ENCODE measurements at regions not wholly inside any gene's neighbourhood (a gene's known extent, or its start where the extent isn't known, plus 50 kb on each side); places are given as distances from the start of the nearest gene placed in this dataset.
"Not testable (repeated sequence)": the region's sequence is repeated elsewhere in the genome, so short reads cannot be mapped to it uniquely, and the experiment has no call there.

DNA sequence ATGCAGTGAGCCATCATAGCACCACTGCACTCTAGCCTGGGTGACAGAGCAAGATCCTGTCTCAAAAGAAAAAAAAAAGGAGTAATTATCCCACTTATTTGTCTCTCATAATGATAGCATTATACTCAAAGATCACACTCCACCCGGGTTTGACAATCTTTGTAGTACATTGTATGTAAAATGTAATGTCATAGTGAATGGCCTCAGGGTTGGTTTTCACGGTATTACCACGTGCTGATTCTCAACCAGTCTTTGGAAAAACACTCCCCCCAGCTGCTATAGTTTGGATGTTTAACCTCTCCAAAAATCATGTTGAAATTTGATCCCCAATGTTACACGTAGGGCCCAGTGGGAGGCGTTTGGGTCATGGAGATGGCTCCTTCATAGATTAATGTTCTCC, 402.4 kb upstream of the GRAMD2B start:
- Histone ChIP-seq H3K4me3 (ENCODE audit: control insufficient read depth in 1 of 2, extremely low read depth in 1 of 2, low read length in 1 of 2) (no peak overlapping the region), H3K4me1 (ENCODE audit: control insufficient read depth in 1 of 2, extremely low read depth in 1 of 2, insufficient read depth in 2 of 2, low read length in 2 of 2) (no peaks in the 10 kb centered on the region), H3K27me3 (replicated peaks in 1 of 2; ENCODE audit: control insufficient read depth in 2 of 2, extremely low read depth in 1 of 2, insufficient read depth in 2 of 2, low read length in 1 of 2) (no peaks in the 10 kb centered on the region), H3K36me3 (ENCODE audit: control insufficient read depth in 2 of 2, extremely low read depth in 1 of 2, insufficient read depth in 1 of 2, low read length in 1 of 2) (no peaks in the 10 kb centered on the region), H3K27ac (ENCODE audit: low read length) (no peak overlapping the region), H3K9me3 (no peaks in the 10 kb centered on the region)
- DNase-seq (no peak), ATAC-seq (replicated peaks in 1 of 4) (no peak)
- no peak overlapping the region for H3K27ac Mint-ChIP-seq
- ChIA-PET CTCF (no interaction called here), POLR2A (no interaction called here)
- H3K36me3 Mint-ChIP-seq, result no peaks in the 10 kb centered on the region
- WGBS (ENCODE audit: insufficient coverage), result 73% methylated on average over 2 of the region's 5 CpGs
- peaks cover 7 to 10% (median 10%) of the 10 kb centered on the region in 3 donors for H3K9me3 Mint-ChIP-seq
- H3K4me3 Mint-ChIP-seq, result no peak overlapping the region
- H3K27me3 Mint-ChIP-seq, result no peaks in the 10 kb centered on the region
- H3K4me1 Mint-ChIP-seq, result no peaks in the 10 kb centered on the region

DNA sequence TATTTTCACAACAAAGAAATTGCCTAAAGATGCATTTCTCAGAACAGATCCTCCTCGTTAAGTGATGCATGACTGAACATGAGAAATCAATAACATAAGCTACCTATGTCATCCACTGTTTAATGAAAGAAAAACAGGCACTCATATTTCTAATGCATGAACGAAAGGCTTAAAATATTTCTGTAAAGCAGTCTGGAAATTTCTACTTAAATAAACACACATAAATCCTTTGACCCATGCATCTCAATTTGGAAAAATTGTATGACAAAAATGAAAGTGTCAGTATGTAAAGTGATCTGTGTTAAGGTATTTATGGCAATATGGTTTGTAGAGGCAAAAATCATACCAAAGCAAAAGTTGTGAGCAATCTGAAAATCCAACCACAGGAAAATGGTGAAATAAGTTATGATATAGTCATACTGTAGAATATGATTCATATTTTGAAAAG, 399.2 kb upstream of the GRAMD2B start:
- no peaks in the 10 kb centered on the region for H3K4me1 ChIP-seq (ENCODE audit: control insufficient read depth in 1 of 2, extremely low read depth in 1 of 2, insufficient read depth in 2 of 2, low read length in 2 of 2)
- no peak overlapping the region for H3K27ac Mint-ChIP-seq
- H3K27me3 Mint-ChIP-seq, result no peaks in the 10 kb centered on the region
- no peaks in the 10 kb centered on the region for H3K4me1 Mint-ChIP-seq
- no peaks in the 10 kb centered on the region for H3K36me3 Mint-ChIP-seq
- H3K27me3 ChIP-seq (replicated peaks in 1 of 2; ENCODE audit: control insufficient read depth in 2 of 2, extremely low read depth in 1 of 2, insufficient read depth in 2 of 2, low read length in 1 of 2), result no peaks in the 10 kb centered on the region
- no peaks in the 10 kb centered on the region for H3K9me3 ChIP-seq
- ChIA-PET POLR2A (no interaction called here), CTCF (no interaction called here)
- H3K4me3 Mint-ChIP-seq, result no peak overlapping the region
- H3K36me3 ChIP-seq (ENCODE audit: control insufficient read depth in 2 of 2, extremely low read depth in 1 of 2, insufficient read depth in 1 of 2, low read length in 1 of 2), result no peaks in the 10 kb centered on the region
- no peak overlapping the region for H3K4me3 ChIP-seq (ENCODE audit: control insufficient read depth in 1 of 2, extremely low read depth in 1 of 2, low read length in 1 of 2)
- no peak overlapping the region for H3K27ac ChIP-seq (ENCODE audit: low read length)
- no peak for ATAC-seq (replicated peaks in 1 of 4)
- H3K9me3 Mint-ChIP-seq, result peaks cover 22 to 27% (median 23%) of the 10 kb centered on the region in 3 donors
- no CpG with 5 or more reads among the region's 2 CpGs for WGBS (ENCODE audit: insufficient coverage)
- no peak for DNase-seq

DNA sequence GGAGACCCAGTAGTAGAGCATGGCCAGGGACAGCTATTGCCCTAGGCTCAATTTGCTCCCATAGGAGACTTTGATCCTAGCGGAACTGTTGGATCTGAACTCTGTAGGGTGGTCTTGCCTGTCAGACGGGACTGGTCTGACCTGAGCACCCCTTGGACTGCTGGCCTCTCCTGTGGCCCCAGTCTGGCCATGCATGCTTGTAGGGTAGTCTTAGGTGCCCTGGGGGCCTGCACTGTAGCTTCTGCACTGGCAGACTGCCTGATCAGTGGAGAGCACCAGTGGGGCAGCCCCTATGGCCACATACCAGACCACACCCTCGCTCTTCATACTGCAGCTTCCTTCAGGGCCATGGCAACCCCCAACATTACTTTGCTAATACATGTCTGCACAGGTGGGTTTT, 396.1 kb upstream of the GRAMD2B start:
- H3K4me3 ChIP-seq (ENCODE audit: control insufficient read depth in 1 of 2, extremely low read depth in 1 of 2, low read length in 1 of 2), result no peak overlapping the region
- no peaks in the 10 kb centered on the region for H3K4me1 Mint-ChIP-seq
- H3K27ac ChIP-seq (ENCODE audit: low read length), result no peak overlapping the region
- H3K4me3 Mint-ChIP-seq, result no peak overlapping the region
- no peaks in the 10 kb centered on the region for H3K36me3 ChIP-seq (ENCODE audit: control insufficient read depth in 2 of 2, extremely low read depth in 1 of 2, insufficient read depth in 1 of 2, low read length in 1 of 2)
- no peaks in the 10 kb centered on the region for H3K9me3 ChIP-seq
- ChIA-PET CTCF (no interaction called here), POLR2A (no interaction called here)
- WGBS (ENCODE audit: insufficient coverage), result 45% methylated on average over 2 of the region's 3 CpGs
- H3K4me1 ChIP-seq (ENCODE audit: control insufficient read depth in 1 of 2, extremely low read depth in 1 of 2, insufficient read depth in 2 of 2, low read length in 2 of 2), result no peaks in the 10 kb centered on the region
- no peak overlapping the region for H3K27ac Mint-ChIP-seq
- ATAC-seq (replicated peaks in 1 of 4), result no peak
- H3K36me3 Mint-ChIP-seq, result no peaks in the 10 kb centered on the region
- no peak for DNase-seq
- H3K27me3 Mint-ChIP-seq, result no peaks in the 10 kb centered on the region
- peaks cover 25 to 31% (median 25%) of the 10 kb centered on the region in 3 donors for H3K9me3 Mint-ChIP-seq
- no peaks in the 10 kb centered on the region for H3K27me3 ChIP-seq (replicated peaks in 1 of 2; ENCODE audit: control insufficient read depth in 2 of 2, extremely low read depth in 1 of 2, insufficient read depth in 2 of 2, low read length in 1 of 2)

DNA sequence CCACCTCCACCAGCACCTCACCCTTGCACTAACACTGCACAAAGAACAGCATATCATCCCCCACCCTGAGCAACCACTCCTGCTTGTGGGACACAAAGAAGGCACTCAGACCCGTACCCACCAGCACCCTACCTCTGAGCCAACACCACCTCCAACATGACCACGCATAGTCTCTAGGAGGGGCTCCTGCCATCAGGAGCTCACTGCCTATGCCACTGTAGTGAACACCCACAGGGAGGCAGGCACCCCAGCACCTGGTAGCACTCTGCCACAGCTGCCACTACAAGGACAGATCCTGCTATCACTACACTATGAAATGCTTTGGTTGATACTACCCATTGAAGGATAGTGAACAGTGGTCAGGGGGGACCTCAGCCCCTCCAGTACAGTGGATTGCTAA, 395.6 kb upstream of the GRAMD2B start:
- no peak overlapping the region for H3K27ac ChIP-seq (ENCODE audit: low read length)
- no peaks in the 10 kb centered on the region for H3K27me3 ChIP-seq (replicated peaks in 1 of 2; ENCODE audit: control insufficient read depth in 2 of 2, extremely low read depth in 1 of 2, insufficient read depth in 2 of 2, low read length in 1 of 2)
- Mint-ChIP-seq H3K9me3 (peaks cover 22 to 31% (median 25%) of the 10 kb centered on the region in 3 donors), H3K4me1 (no peaks in the 10 kb centered on the region), H3K36me3 (no peaks in the 10 kb centered on the region), H3K4me3 (no peak overlapping the region), H3K27me3 (no peaks in the 10 kb centered on the region), H3K27ac (no peak overlapping the region)
- H3K4me3 ChIP-seq (ENCODE audit: control insufficient read depth in 1 of 2, extremely low read depth in 1 of 2, low read length in 1 of 2), result no peak overlapping the region
- ATAC-seq (replicated peaks in 1 of 4) (no peak), DNase-seq (no peak)
- POLR2A ChIA-PET, result no interaction called here
- 92% methylated on average over 2 of the region's 2 CpGs for WGBS (ENCODE audit: insufficient coverage)
- H3K9me3 ChIP-seq, result no peaks in the 10 kb centered on the region
- H3K36me3 ChIP-seq (ENCODE audit: control insufficient read depth in 2 of 2, extremely low read depth in 1 of 2, insufficient read depth in 1 of 2, low read length in 1 of 2), result no peaks in the 10 kb centered on the region
- H3K4me1 ChIP-seq (ENCODE audit: control insufficient read depth in 1 of 2, extremely low read depth in 1 of 2, insufficient read depth in 2 of 2, low read length in 2 of 2), result no peaks in the 10 kb centered on the region
- CTCF ChIA-PET, result no interaction called here

DNA sequence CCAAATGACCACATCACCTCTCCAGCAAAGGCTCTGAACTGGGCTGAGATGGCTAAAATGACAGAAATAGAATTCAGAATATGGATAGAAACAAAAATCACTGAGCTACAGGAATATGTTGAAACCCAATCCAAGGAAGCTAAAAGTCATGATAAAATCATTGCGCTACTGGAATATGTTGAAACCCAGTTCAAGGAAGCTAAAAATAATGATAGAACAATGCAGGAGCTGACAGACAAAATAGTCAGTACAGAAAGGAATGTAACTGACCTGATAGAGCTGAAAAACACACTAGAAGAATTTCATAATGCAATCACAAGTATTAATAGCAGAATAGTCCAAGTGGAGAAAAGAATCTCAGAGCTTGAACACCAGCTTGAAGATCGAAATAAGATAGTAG, 394.9 kb upstream of the GRAMD2B start:
- Mint-ChIP-seq H3K27ac (no peak overlapping the region), H3K9me3 (peaks cover 22 to 31% (median 25%) of the 10 kb centered on the region in 3 donors), H3K4me3 (no peak overlapping the region), H3K36me3 (no peaks in the 10 kb centered on the region), H3K27me3 (no peaks in the 10 kb centered on the region), H3K4me1 (no peaks in the 10 kb centered on the region)
- H3K27me3 ChIP-seq (replicated peaks in 1 of 2; ENCODE audit: control insufficient read depth in 2 of 2, extremely low read depth in 1 of 2, insufficient read depth in 2 of 2, low read length in 1 of 2), result no peaks in the 10 kb centered on the region
- 100% methylated on average over 1 of the region's 2 CpGs for WGBS (ENCODE audit: insufficient coverage)
- H3K27ac ChIP-seq (ENCODE audit: low read length), result no peak overlapping the region
- ATAC-seq (replicated peaks in 1 of 4) (no peak), DNase-seq (no peak)
- no peaks in the 10 kb centered on the region for H3K36me3 ChIP-seq (ENCODE audit: control insufficient read depth in 2 of 2, extremely low read depth in 1 of 2, insufficient read depth in 1 of 2, low read length in 1 of 2)
- no peaks in the 10 kb centered on the region for H3K9me3 ChIP-seq
- CTCF ChIA-PET, result no interaction called here
- POLR2A ChIA-PET, result no interaction called here
- H3K4me1 ChIP-seq (ENCODE audit: control insufficient read depth in 1 of 2, extremely low read depth in 1 of 2, insufficient read depth in 2 of 2, low read length in 2 of 2), result no peaks in the 10 kb centered on the region
- no peak overlapping the region for H3K4me3 ChIP-seq (ENCODE audit: control insufficient read depth in 1 of 2, extremely low read depth in 1 of 2, low read length in 1 of 2)

DNA sequence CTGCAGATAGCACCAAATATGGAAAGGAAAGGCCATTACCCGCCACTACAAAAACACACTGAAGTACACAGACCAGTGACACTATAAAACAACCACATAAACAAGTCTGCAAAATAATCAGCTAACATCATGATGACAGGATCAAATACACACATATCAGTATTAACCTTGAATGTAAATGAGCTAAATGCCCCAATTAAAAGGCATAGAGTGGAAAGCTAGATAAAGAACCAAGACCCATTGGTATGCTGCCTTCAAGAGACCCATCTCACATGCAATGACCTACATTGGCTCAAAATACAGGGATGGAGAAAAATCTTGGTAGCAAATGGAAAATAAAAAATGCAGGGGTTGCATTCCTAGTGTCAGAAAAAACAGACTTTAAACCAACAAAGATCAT, 393.9 kb upstream of the GRAMD2B start:
- H3K9me3 ChIP-seq; CTCF ChIA-PET; POLR2A ChIA-PET; H3K36me3 Mint-ChIP-seq; H3K4me3 Mint-ChIP-seq; H3K4me3 ChIP-seq (ENCODE audit: control insufficient read depth in 1 of 2, extremely low read depth in 1 of 2, low read length in 1 of 2); H3K36me3 ChIP-seq (ENCODE audit: control insufficient read depth in 2 of 2, extremely low read depth in 1 of 2, insufficient read depth in 1 of 2, low read length in 1 of 2); H3K27me3 Mint-ChIP-seq; H3K27ac Mint-ChIP-seq; H3K4me1 ChIP-seq (ENCODE audit: control insufficient read depth in 1 of 2, extremely low read depth in 1 of 2, insufficient read depth in 2 of 2, low read length in 2 of 2); ATAC-seq (replicated peaks in 1 of 4); H3K4me1 Mint-ChIP-seq; H3K27ac ChIP-seq (ENCODE audit: low read length); H3K27me3 ChIP-seq (replicated peaks in 1 of 2; ENCODE audit: control insufficient read depth in 2 of 2, extremely low read depth in 1 of 2, insufficient read depth in 2 of 2, low read length in 1 of 2); DNase-seq: not testable (repeated sequence)
- H3K9me3 Mint-ChIP-seq, result peaks cover 22 to 31% (median 27%) of the 10 kb centered on the region in 3 donors
- WGBS (ENCODE audit: insufficient coverage), result 100% methylated on average over 1 of the region's 1 CpG

DNA sequence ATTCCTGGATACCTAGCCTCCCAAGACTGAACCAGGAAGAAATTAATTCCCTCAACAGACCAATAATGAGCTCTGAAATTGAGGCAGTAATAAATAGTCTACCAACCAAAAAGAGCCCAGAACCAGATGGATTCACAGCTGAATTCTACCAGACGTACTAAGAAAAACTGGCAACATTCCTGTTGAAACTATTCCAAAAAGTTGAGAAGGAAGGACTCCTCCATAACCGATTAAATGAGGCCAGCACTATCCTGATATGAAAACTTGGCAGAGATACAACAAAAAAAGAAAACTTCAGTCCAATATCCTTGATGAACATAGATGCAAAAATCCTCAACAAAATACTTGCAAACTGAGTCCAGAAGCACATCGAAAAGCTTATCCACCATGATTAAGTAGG, 392.5 kb upstream of the GRAMD2B start:
- H3K36me3 ChIP-seq (ENCODE audit: control insufficient read depth in 2 of 2, extremely low read depth in 1 of 2, insufficient read depth in 1 of 2, low read length in 1 of 2), result no peaks in the 10 kb centered on the region
- no peaks in the 10 kb centered on the region for H3K36me3 Mint-ChIP-seq
- POLR2A ChIA-PET, result no interaction called here
- H3K27me3 ChIP-seq (replicated peaks in 1 of 2; ENCODE audit: control insufficient read depth in 2 of 2, extremely low read depth in 1 of 2, insufficient read depth in 2 of 2, low read length in 1 of 2), result no peaks in the 10 kb centered on the region
- no peak overlapping the region for H3K27ac ChIP-seq (ENCODE audit: low read length)
- no peaks in the 10 kb centered on the region for H3K9me3 ChIP-seq
- no peak for ATAC-seq (replicated peaks in 1 of 4)
- H3K4me3 Mint-ChIP-seq, result no peak overlapping the region
- H3K4me1 Mint-ChIP-seq, result no peaks in the 10 kb centered on the region
- no peak overlapping the region for H3K4me3 ChIP-seq (ENCODE audit: control insufficient read depth in 1 of 2, extremely low read depth in 1 of 2, low read length in 1 of 2)
- H3K27ac Mint-ChIP-seq, result no peak overlapping the region
- WGBS (ENCODE audit: insufficient coverage), result 60% methylated on average over 2 of the region's 3 CpGs
- peaks cover 22 to 31% (median 27%) of the 10 kb centered on the region in 3 donors for H3K9me3 Mint-ChIP-seq
- CTCF ChIA-PET, result no interaction called here
- no peak for DNase-seq
- H3K27me3 Mint-ChIP-seq, result no peaks in the 10 kb centered on the region
- H3K4me1 ChIP-seq (ENCODE audit: control insufficient read depth in 1 of 2, extremely low read depth in 1 of 2, insufficient read depth in 2 of 2, low read length in 2 of 2), result no peaks in the 10 kb centered on the region

Data from T-cell (primary cell).